HUES48 (cell line): ENCODE measurements at regions not wholly inside any gene's neighbourhood (a gene's known extent, or its start where the extent isn't known, plus 50 kb on each side); places are given as distances from the start of the nearest gene placed in this dataset.

Experiments
- H3K27ac ChIP-seq: one replicate; pipeline ENCODE4 v1.7.0; 2013; ENCODE audit warnings: low read depth, low read length, inconsistent platforms
- H3K27me3 ChIP-seq: 2 replicates; pipeline ENCODE4 v1.6.1; 2013; ENCODE audit warnings: mild to moderate bottlenecking, low read length; ENCODE audit not compliant: control insufficient read depth, insufficient read depth
- H3K36me3 ChIP-seq: 2 replicates; pipeline ENCODE4 v1.6.1; 2013; ENCODE audit warnings: low read length; ENCODE audit not compliant: control insufficient read depth, insufficient read depth
- H3K4me1 ChIP-seq: 2 replicates; pipeline ENCODE4 v1.6.1; 2013; ENCODE audit warnings: mild to moderate bottlenecking, low read length; ENCODE audit not compliant: control insufficient read depth, insufficient read depth
- H3K4me3 ChIP-seq: 2 replicates; pipeline ENCODE4 v1.5.1; 2013; ENCODE audit warnings: mild to moderate bottlenecking, low read depth, low read length
- H3K9ac ChIP-seq: 2 replicates; pipeline ENCODE4 v1.6.1; 2013; ENCODE audit warnings: mild to moderate bottlenecking, low read depth, low read length, moderate library complexity
- H3K9me3 ChIP-seq: 2 replicates; pipeline ENCODE4 v1.6.1; 2013; ENCODE audit warnings: low read length; ENCODE audit not compliant: control insufficient read depth, insufficient read depth

DNA sequence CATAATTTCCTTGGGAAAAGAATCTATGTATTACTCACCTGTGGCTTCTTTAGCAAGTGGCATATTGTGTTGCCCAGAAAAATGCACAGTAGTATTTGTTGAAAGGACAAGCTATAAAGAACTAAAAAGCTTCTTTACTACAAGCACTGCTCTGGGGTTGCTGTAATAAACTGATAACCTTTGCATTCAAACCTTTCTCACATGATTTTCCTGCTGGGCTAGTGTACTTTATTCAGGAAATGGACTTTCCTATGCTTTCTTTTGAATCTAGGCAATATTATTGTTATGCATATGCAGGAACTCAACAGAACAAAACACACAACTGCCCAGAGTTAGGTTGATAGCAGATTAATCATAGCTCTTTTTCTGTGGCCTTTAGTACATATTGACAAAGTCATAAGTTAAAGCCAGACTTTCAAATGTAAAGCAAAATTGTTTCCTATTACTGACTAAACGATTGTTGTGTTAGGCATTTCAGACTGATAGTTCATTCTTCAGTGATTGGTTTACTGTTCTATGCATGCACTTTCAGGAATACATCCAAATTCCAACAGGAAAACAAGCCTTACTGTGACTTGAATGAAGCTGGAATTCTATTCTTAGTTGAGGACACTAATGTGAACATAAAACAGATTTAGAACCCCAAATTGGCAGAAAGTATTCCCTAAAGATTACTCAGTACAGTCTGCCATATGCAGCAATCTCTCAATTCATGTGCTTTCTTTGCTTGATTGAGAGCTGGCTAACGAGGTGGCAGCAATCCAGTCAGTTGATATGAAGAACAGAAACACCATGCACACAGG, 564.3 kb upstream of the NEGR1 start:
- H3K9me3 ChIP-seq: no peaks in the 10 kb centered on the region
- H3K27me3 ChIP-seq: no peaks in the 10 kb centered on the region
- no peak overlapping the region for H3K4me3 ChIP-seq
- no peak overlapping the region for H3K27ac ChIP-seq
- H3K9ac ChIP-seq: no peak overlapping the region
- no peaks in the 10 kb centered on the region for H3K36me3 ChIP-seq
- peaks cover 25% of the 10 kb centered on the region for H3K4me1 ChIP-seq

DNA sequence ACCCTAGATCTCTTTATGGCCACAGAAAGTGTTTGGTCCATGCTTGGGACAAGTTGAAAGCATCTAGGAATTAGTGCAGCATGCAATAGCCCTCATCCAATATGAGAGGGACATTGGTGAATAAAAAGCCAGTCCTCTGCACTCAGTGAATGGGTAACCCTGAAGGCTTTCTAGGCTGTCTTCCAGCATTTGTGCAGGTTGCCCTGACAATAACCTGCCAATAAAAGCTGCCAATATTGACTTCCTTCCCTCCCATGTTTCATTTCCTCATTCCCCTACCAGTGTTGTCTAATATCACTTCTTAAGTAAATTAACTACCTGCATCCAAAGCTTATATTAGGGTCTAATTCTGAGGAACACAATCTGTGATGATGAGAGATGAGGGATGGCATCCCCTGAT, 563.6 kb upstream of the NEGR1 start:
- Histone ChIP-seq H3K9me3 (no peaks in the 10 kb centered on the region), H3K4me1 (peaks cover 25% of the 10 kb centered on the region), H3K36me3 (no peaks in the 10 kb centered on the region), H3K9ac (no peak overlapping the region), H3K4me3 (no peak overlapping the region), H3K27me3 (no peaks in the 10 kb centered on the region), H3K27ac (no peak overlapping the region)

DNA sequence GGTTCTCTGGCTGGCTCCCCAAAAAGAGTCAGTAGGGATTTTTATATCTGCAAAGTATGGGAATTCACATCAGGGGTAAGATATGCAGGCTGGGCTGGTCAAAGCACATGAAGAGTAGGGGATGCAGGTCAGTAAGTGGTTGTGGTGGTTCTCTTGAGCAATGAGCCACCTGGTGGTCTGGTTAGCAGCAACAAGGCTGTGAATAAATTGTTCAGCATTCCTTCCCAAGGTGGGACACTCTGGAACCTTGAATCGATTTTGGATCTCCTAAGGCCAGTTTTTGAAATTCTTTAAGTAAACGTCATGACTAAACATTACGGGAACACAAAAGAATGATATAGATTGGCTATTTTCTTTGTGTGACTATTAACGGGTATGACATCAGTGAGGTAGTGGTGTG, 563.0 kb upstream of the NEGR1 start:
- Histone ChIP-seq H3K9ac (no peak overlapping the region), H3K4me1 (peaks cover 25% of the 10 kb centered on the region), H3K27ac (no peak overlapping the region), H3K36me3 (no peaks in the 10 kb centered on the region), H3K4me3 (no peak overlapping the region), H3K9me3 (no peaks in the 10 kb centered on the region), H3K27me3 (no peaks in the 10 kb centered on the region)

DNA sequence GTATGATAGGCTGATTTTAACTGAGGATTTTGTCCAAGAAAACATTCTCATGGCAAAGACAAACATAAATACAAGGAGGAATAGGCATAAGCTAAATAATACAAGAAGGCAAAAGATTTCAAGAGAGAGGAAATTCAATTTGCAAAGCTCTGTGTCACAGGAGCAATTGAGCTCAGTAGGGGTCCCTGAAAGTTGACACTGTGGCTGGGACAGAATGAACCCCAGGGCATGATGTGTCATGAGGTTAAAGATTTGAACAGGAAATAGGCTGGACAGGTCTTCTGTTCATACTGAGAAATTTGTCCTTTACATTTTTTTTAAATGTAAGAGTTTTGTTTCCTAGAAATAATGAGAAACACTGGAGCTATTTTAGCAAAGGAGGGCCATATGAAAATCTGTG, 555.4 kb upstream of the NEGR1 start:
- H3K36me3 ChIP-seq: no peaks in the 10 kb centered on the region
- H3K27ac ChIP-seq: no peak overlapping the region

DNA sequence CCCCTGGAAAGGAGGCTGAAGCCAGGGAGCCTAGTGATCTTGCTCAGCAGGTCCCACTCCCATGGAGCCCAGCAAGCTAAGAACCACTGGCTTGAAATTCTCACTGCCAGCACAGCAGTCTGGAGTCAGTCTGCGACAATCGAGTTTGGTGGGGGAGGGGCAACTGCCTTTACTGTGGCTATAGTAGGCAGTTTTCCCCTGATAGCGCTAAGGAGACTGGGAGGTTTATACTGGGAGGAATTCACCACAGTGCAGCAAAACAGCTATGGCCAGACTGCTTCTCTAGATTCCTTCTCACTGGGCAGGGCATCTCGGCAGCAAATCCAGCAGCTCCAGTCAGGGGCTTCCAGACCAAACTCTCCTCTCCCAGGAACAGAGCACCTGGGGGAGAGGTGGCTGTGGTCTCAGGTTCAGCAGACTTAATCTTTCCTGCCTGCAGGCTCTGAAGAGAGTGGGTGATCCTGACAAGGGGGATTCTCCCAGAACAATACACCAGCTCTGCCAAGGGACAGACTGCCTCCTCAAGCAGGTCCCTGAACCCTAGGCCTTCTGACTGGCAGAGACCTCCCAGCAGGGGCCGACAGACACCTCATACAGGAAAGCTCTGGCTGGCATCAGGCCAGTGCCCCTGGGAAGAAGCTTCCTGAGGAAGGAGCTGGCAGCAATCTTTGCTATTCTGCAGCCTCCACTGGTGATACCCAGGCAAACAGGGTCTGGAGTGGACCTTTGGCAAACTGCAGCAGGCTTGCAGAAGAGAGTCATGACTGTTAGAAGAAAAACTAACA, 548.5 kb upstream of the NEGR1 start:
- Histone ChIP-seq H3K27ac (no peak overlapping the region), H3K4me3 (no peak overlapping the region), H3K9ac (no peak overlapping the region), H3K27me3 (no peaks in the 10 kb centered on the region), H3K36me3 (no peaks in the 10 kb centered on the region), H3K9me3 (peaks cover 7% of the 10 kb centered on the region), H3K4me1 (no peaks in the 10 kb centered on the region)

More for the DNA sequence above, 555.4 kb upstream of the NEGR1 start:
- Histone ChIP-seq H3K9me3 (peaks cover 2% of the 10 kb centered on the region; the same call in 1 of the 2 replicates), H3K9ac (no peak overlapping the region), H3K4me3 (peak overlapping the region; percentile 22; the same call in 1 of the 2 replicates), H3K4me1 (peaks cover 8% of the 10 kb centered on the region), H3K27me3 (no peaks in the 10 kb centered on the region)

DNA sequence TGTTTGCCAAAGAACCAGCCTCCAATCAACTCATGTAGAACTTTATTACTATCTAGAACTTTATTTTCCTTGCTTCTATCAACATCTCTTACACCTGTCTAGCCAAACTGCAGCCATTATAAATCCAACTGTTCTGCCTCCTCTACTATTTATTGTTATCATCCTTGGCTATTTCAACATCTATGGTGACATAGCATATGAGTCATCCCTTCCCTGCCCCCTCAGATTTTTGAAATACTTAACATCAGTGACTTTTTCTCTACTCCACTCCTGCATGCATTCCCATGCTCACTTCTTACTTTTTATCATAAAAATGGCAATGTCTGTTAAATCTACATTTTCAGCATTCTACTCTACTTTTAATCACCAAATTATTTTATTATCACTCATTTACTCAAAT, 544.9 kb upstream of the NEGR1 start:
- H3K4me1 ChIP-seq: no peaks in the 10 kb centered on the region
- H3K9ac ChIP-seq: no peak overlapping the region
- H3K27me3 ChIP-seq: no peaks in the 10 kb centered on the region
- H3K27ac ChIP-seq: no peak overlapping the region
- peaks cover 13% of the 10 kb centered on the region for H3K9me3 ChIP-seq
- no peaks in the 10 kb centered on the region; the same call in 1 of the 2 replicates for H3K36me3 ChIP-seq
- H3K4me3 ChIP-seq: no peak overlapping the region

DNA sequence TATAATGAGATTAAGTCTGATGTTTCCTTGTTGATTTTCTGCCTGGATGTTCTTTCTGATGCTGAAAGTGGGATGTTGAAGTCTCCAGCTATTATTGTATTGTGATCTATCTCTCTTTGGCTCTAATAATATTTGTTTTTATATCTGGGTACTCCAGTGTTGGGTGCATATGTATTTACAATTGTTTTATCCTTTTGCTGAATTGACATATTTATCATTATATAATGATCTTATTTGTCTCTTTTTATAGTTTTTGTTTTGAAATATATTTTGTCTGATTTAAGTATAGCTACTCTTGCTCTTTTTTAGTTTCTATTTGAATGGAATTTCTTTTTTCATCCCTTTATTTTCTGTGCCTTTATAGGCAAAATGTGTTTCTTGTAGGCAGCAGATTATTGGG, 522.2 kb upstream of the NEGR1 start:
- H3K9me3 ChIP-seq: no peaks in the 10 kb centered on the region
- H3K4me1 ChIP-seq: no peaks in the 10 kb centered on the region
- H3K4me3 ChIP-seq: no peak overlapping the region
- H3K27me3 ChIP-seq: no peaks in the 10 kb centered on the region
- H3K36me3 ChIP-seq: no peaks in the 10 kb centered on the region
- no peak overlapping the region for H3K9ac ChIP-seq
- no peak overlapping the region for H3K27ac ChIP-seq

DNA sequence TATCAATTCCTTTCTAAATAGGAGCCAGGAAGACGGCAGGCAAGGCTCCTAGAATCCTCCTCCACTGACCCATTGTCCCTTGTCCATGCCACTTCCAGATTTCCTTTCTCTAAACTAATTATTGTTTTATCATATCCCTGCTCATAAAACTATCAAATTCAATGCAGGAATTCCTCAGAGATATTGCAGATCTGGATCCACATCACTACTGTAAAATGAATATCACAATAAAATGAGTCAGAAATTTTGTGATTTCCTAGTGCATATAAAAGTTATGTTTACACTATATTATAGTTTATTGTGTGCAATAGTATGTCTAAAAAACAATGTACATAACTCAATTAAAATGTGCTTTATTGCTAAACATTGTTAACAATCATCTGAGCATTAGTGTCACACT, 498.7 kb upstream of the NEGR1 start:
- no peaks in the 10 kb centered on the region for H3K27me3 ChIP-seq
- no peaks in the 10 kb centered on the region for H3K36me3 ChIP-seq
- H3K9me3 ChIP-seq: no peaks in the 10 kb centered on the region
- H3K4me1 ChIP-seq: no peaks in the 10 kb centered on the region
- H3K9ac ChIP-seq: no peak overlapping the region
- H3K27ac ChIP-seq: no peak overlapping the region
- H3K4me3 ChIP-seq: no peak overlapping the region

DNA sequence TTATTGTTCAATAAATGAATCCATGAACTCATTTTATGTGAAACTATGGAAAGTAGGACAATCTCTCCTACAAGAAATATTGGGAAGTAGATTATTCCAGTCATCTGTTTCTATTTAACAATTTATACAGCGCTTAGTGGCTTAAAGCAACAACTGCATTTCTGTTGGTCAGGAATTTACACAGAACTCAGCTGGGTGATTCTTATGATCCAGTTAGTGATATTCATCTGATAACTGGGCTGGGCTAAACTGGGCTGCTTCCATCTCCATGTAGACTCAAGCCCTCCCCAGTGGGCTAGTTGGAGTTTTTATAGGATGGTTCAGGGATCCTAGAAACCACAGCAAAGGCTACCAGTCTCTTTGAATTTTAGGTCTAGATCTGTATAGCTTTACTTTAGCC, 497.9 kb upstream of the NEGR1 start:
- Histone ChIP-seq H3K4me1 (no peaks in the 10 kb centered on the region), H3K36me3 (no peaks in the 10 kb centered on the region), H3K4me3 (no peak overlapping the region), H3K27me3 (no peaks in the 10 kb centered on the region), H3K9me3 (no peaks in the 10 kb centered on the region), H3K27ac (no peak overlapping the region), H3K9ac (no peak overlapping the region)

DNA sequence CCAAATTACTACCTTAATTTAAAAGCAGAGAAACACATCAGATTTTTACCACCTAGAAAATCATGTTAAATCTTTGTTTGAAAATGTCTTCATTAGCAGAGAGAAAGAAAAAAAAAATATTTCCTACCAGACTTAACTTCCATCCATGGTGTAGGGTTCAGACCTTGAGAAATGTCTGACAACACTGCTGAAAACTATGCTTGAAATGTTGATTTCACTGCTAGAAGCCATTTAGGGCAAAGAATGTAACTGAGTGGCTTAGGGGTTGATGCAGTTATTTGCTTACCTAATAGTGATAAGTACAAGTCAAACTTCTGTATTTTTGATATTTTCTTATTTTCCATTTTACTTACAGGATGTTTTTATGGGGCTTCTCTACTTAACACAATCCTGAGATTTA, 495.6 kb upstream of the NEGR1 start:
- no peak overlapping the region for H3K27ac ChIP-seq
- no peak overlapping the region for H3K4me3 ChIP-seq
- no peaks in the 10 kb centered on the region for H3K36me3 ChIP-seq
- H3K4me1 ChIP-seq: no peaks in the 10 kb centered on the region
- no peaks in the 10 kb centered on the region for H3K9me3 ChIP-seq
- no peaks in the 10 kb centered on the region for H3K27me3 ChIP-seq
- H3K9ac ChIP-seq: no peak overlapping the region

DNA sequence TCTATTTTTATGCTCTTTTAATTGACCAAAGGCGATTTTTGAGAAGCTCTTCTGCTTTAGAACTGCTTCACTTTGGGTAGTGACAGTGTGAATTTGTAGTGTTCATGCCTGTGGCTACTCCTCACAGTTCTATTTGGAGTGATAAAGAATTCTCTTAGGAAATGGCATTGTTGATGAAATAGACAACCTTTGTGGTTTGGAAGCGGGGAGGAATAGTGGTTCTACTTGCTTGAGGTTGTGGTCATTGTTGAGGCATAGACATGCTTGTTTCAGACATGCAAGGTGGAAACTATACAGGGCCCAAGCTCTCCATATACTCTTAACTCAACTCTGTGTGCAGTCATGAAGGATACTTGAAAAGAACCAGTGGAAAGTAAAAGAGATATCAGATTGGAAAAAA, 481.1 kb upstream of the NEGR1 start:
- Histone ChIP-seq H3K9me3 (no peaks in the 10 kb centered on the region), H3K4me3 (no peak overlapping the region), H3K36me3 (no peaks in the 10 kb centered on the region), H3K9ac (no peak overlapping the region), H3K4me1 (no peaks in the 10 kb centered on the region), H3K27me3 (no peaks in the 10 kb centered on the region), H3K27ac (no peak overlapping the region)
